Parathyroid adenoma (tissue), 2 donors: ENCODE measurements at regions not wholly inside any gene's neighbourhood (a gene's known extent, or its start where the extent isn't known, plus 50 kb on each side); places are given as distances from the start of the nearest gene placed in this dataset.

Experiments used
- H2AFZ ChIP-seq: fragments of 300-600 bp; sonication (generic); one replicate; pipeline ENCODE4 v1.7.0; 2017; ENCODE audit warnings: antibody characterized with exemption, mild to moderate bottlenecking
- H3K27ac ChIP-seq: fragments of 300-600 bp; sonication (generic); one replicate; pipeline ENCODE4 v1.7.0; 2017
- H3K27me3 ChIP-seq: fragments of 300-600 bp; sonication (generic); one replicate; pipeline ENCODE4 v1.7.0; 2017; ENCODE audit warnings: low read length; ENCODE audit not compliant: control insufficient read depth, insufficient read depth
- H3K36me3 ChIP-seq: fragments of 300-600 bp; sonication (generic); one replicate; pipeline ENCODE4 v1.7.0; 2017; ENCODE audit warnings: low read length; ENCODE audit not compliant: control insufficient read depth, insufficient read depth
- H3K4me1 ChIP-seq: fragments of 300-600 bp; sonication (generic); one replicate; pipeline ENCODE4 v1.7.0; 2017; ENCODE audit warnings: control low read depth
- H3K4me2 ChIP-seq: fragments of 300-600 bp; sonication (generic); one replicate; pipeline ENCODE4 v1.7.0; 2017; ENCODE audit warnings: low read length
- H3K4me3 ChIP-seq: fragments of 300-600 bp; sonication (generic); one replicate; pipeline ENCODE4 v1.7.0; 2017; ENCODE audit warnings: low read depth, low read length
- H3K79me2 ChIP-seq: fragments of 300-600 bp; sonication (generic); one replicate; pipeline ENCODE4 v1.7.0; 2017; ENCODE audit warnings: control low read depth
- H3K9ac ChIP-seq: fragments of 300-600 bp; sonication (generic); one replicate; pipeline ENCODE4 v1.7.0; 2017; ENCODE audit warnings: mild to moderate bottlenecking
- H3K9me3 ChIP-seq: fragments of 300-600 bp; sonication (generic); one replicate; pipeline ENCODE4 v1.7.0; 2017; ENCODE audit warnings: low read length; ENCODE audit not compliant: control insufficient read depth
- TF ChIP-seq, protein P1 (sequence below): fragments of 300-600 bp; sonication (generic); IDR thresholded peaks from one replicate; pipeline ENCODE4 v1.7.0; 2017; ENCODE audit warnings: antibody characterized with exemption, mild to moderate bottlenecking
- donor health status: primary hyperparathyroidism.

DNA sequence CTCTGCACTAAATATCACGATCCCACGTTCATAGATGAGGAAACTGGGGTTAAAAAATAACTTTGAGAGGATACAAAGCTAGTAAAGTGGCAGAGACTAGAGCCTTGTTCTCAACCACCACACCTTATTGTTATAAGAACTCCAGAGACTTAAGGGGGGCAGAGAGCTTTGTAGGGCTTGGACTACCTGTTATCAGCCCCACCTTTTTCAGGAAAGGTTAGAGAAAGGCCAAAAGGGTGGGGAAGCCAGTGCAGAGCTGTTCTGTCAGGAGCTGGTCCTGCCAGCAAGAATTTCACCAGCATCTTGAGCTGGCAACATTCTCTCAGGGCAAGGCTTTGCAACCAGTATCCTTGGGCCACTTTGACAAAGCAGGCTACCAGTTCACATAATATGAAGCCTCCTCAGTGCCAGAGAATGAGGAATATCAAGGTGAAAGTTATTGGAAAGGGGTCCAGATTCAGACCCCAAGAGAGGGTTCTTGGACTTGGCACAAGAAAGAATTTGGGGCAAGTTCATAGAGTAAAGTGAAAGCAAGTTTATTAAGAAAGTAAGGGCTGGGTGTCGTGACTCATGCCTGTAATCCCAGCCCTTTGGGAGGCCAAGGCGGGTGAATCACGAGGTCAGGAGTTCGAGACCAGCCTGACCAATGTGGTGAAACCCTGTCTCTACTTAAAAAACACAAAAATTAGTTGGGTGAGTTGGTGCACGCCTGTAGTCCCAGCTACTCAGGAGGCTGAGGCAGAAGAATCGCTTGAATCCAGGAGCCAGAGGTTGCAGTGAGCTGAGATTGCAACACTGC is 66.2 kb upstream of the CLINT1 start:
- no peaks in the 10 kb centered on the region for H3K79me2 ChIP-seq
- TF ChIP-seq, protein P1, sequence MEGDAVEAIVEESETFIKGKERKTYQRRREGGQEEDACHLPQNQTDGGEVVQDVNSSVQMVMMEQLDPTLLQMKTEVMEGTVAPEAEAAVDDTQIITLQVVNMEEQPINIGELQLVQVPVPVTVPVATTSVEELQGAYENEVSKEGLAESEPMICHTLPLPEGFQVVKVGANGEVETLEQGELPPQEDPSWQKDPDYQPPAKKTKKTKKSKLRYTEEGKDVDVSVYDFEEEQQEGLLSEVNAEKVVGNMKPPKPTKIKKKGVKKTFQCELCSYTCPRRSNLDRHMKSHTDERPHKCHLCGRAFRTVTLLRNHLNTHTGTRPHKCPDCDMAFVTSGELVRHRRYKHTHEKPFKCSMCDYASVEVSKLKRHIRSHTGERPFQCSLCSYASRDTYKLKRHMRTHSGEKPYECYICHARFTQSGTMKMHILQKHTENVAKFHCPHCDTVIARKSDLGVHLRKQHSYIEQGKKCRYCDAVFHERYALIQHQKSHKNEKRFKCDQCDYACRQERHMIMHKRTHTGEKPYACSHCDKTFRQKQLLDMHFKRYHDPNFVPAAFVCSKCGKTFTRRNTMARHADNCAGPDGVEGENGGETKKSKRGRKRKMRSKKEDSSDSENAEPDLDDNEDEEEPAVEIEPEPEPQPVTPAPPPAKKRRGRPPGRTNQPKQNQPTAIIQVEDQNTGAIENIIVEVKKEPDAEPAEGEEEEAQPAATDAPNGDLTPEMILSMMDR, result no peak
- no peak overlapping the region for H3K27ac ChIP-seq
- peaks cover 24% of the 10 kb centered on the region for H3K4me1 ChIP-seq
- H3K36me3 ChIP-seq, result no peaks in the 10 kb centered on the region
- H2AFZ ChIP-seq, result no peak overlapping the region
- H3K9ac ChIP-seq, result no peak overlapping the region
- H3K27me3 ChIP-seq, result no peaks in the 10 kb centered on the region
- no peak overlapping the region for H3K4me3 ChIP-seq
- H3K4me2 ChIP-seq, result no peak overlapping the region
- H3K9me3 ChIP-seq, result no peaks in the 10 kb centered on the region

DNA sequence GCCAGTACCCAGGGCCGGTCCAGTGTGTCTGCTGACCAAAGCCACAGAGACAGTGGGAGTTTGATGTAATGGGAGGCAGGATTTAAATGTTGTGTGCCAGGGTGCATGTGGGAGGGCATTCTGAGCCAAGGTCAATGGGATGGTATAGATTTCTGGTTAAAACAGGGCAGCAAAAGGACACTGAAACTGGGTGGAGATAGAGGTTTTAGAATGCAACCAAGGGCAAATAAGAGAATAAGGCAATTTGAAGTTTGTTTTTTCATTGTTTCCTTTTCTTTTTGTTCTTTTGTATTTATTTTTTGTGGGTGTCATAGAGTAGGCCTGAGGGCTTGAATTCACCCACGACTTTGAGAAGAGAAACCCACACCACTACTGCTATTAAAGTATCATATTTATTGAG is 65.5 kb upstream of the CLINT1 start:
- Histone ChIP-seq H3K79me2 (no peaks in the 10 kb centered on the region), H3K9ac (no peak overlapping the region), H3K27ac (no peak overlapping the region), H3K27me3 (no peaks in the 10 kb centered on the region), H3K9me3 (no peaks in the 10 kb centered on the region), H2AFZ (no peak overlapping the region), H3K4me2 (no peak overlapping the region), H3K4me1 (peaks cover 29% of the 10 kb centered on the region), H3K4me3 (no peak overlapping the region), H3K36me3 (no peaks in the 10 kb centered on the region)
- TF ChIP-seq, protein P1, result no peak

GRCh38 chr5:157923765-157924164 is 64.8 kb upstream of the CLINT1 start:
- no peaks in the 10 kb centered on the region for H3K27me3 ChIP-seq
- TF ChIP-seq, protein P1, result no peak
- no peaks in the 10 kb centered on the region for H3K36me3 ChIP-seq
- H3K9ac ChIP-seq, result no peak overlapping the region
- no peak overlapping the region for H3K4me3 ChIP-seq
- no peak overlapping the region for H3K4me2 ChIP-seq
- peaks cover 35% of the 10 kb centered on the region for H3K4me1 ChIP-seq
- H3K9me3 ChIP-seq, result no peaks in the 10 kb centered on the region
- H3K79me2 ChIP-seq, result no peaks in the 10 kb centered on the region
- H2AFZ ChIP-seq, result no peak overlapping the region
- no peak overlapping the region for H3K27ac ChIP-seq

- Histone ChIP-seq H3K36me3 (no peaks in the 10 kb centered on the region), H3K27ac (no peak overlapping the region), H3K9me3 (no peaks in the 10 kb centered on the region), H3K27me3 (no peaks in the 10 kb centered on the region), H2AFZ (no peak overlapping the region), H3K4me3 (no peak overlapping the region), H3K9ac (no peak overlapping the region), H3K79me2 (no peaks in the 10 kb centered on the region), H3K4me1 (peaks cover 39% of the 10 kb centered on the region), H3K4me2 (no peak overlapping the region)
- TF ChIP-seq, protein P1, result no peak
Measured at GRCh38 chr5:157922026-157922425, 63.1 kb upstream of the CLINT1 start.

- no peak overlapping the region for H3K4me2 ChIP-seq
- H3K9me3 ChIP-seq, result no peaks in the 10 kb centered on the region
- H3K79me2 ChIP-seq, result no peaks in the 10 kb centered on the region
- TF ChIP-seq, protein P1, result no peak
- H3K27me3 ChIP-seq, result no peaks in the 10 kb centered on the region
- H2AFZ ChIP-seq, result no peak overlapping the region
- peaks cover 36% of the 10 kb centered on the region for H3K4me1 ChIP-seq
- H3K4me3 ChIP-seq, result no peak overlapping the region
- no peak overlapping the region for H3K9ac ChIP-seq
- H3K36me3 ChIP-seq, result no peaks in the 10 kb centered on the region
- H3K27ac ChIP-seq, result no peak overlapping the region
Measured at GRCh38 chr5:157920828-157921170, 61.9 kb upstream of the CLINT1 start.
